GM18907 (cell line): ENCODE measurements at regions not wholly inside any gene's neighbourhood (a gene's known extent, or its start where the extent isn't known, plus 50 kb on each side); places are given as distances from the start of the nearest gene placed in this dataset.

Source experiments
- ATAC-seq: cut with Tn5 transposase; IDR thresholded peaks from one replicate; pipeline ENCODE4 v1.9.1; 2021; ENCODE audit warnings: mild to moderate bottlenecking, moderate library complexity; ENCODE audit not compliant: unreplicated experiment

- no peak for ATAC-seq
Observed at GRCh38 chr3:76668653-76669052, 371.2 kb upstream of the ROBO2 start.

- no peak for ATAC-seq
Observed at GRCh38 chr3:76669322-76669721, 370.6 kb upstream of the ROBO2 start.

- ATAC-seq: no peak
Observed at GRCh38 chr3:76673171-76673570, 366.7 kb upstream of the ROBO2 start.

- ATAC-seq: no peak
Observed at GRCh38 chr3:76679541-76679940, 360.4 kb upstream of the ROBO2 start.

- ATAC-seq: no peak
Observed at GRCh38 chr3:76683256-76683655, 356.6 kb upstream of the ROBO2 start.

GRCh38 chr3:76684946-76685345 is 355.0 kb upstream of the ROBO2 start:
- ATAC-seq: no peak

GRCh38 chr3:76685858-76686257 is 354.0 kb upstream of the ROBO2 start:
- no peak for ATAC-seq

GRCh38 chr3:76687019-76687418 is 352.9 kb upstream of the ROBO2 start:
- ATAC-seq: no peak

- no peak for ATAC-seq
Observed at GRCh38 chr3:76694063-76694462, 345.8 kb upstream of the ROBO2 start.

GRCh38 chr3:76698136-76698706 is 341.7 kb upstream of the ROBO2 start:
- no peak for ATAC-seq

GRCh38 chr3:76699846-76700245 is 340.1 kb upstream of the ROBO2 start:
- no peak for ATAC-seq

GRCh38 chr3:76700323-76700722 is 339.6 kb upstream of the ROBO2 start:
- no peak for ATAC-seq

- no peak for ATAC-seq
Observed at GRCh38 chr3:76702676-76703075, 337.2 kb upstream of the ROBO2 start.

- no peak for ATAC-seq
Observed at GRCh38 chr3:76715426-76715825, 324.5 kb upstream of the ROBO2 start.

GRCh38 chr3:76723366-76723765 is 316.5 kb upstream of the ROBO2 start:
- no peak for ATAC-seq

GRCh38 chr3:76724075-76724474 is 315.8 kb upstream of the ROBO2 start:
- ATAC-seq: no peak

GRCh38 chr3:76724706-76725105 is 315.2 kb upstream of the ROBO2 start:
- no peak for ATAC-seq

GRCh38 chr3:76726034-76726433 is 313.9 kb upstream of the ROBO2 start:
- ATAC-seq: no peak

- ATAC-seq: no peak
Observed at GRCh38 chr3:76728426-76728825, 311.5 kb upstream of the ROBO2 start.

GRCh38 chr3:76731471-76731870 is 308.4 kb upstream of the ROBO2 start:
- ATAC-seq: no peak

GRCh38 chr3:76733073-76733759 is 306.7 kb upstream of the ROBO2 start:
- ATAC-seq: no peak

GRCh38 chr3:76735152-76735551 is 304.7 kb upstream of the ROBO2 start:
- no peak for ATAC-seq

- ATAC-seq: no peak
Observed at GRCh38 chr3:76753599-76753998, 286.3 kb upstream of the ROBO2 start.
